ENCODE measurements at regions not wholly inside any gene's neighbourhood (a gene's known extent, or its start where the extent isn't known, plus 50 kb on each side); places are given as distances from the start of the nearest gene placed in this dataset.
"Not testable (repeated sequence)": the region's sequence is repeated elsewhere in the genome, so short reads cannot be mapped to it uniquely, and the experiment has no call there.

- TF ChIP-seq CTCF (conservative IDR thresholded peaks at IDR 0.05 in 1 of 2, IDR thresholded peaks at IDR 0.05 in 1 of 2; ENCODE audit: low read depth in 1 of 2, low read length in 2 of 2); EZH2 (IDR thresholded peaks at IDR 0.05; ENCODE audit: low read length, missing control alignments): not testable (repeated sequence)
These were observed 1000.9 kb upstream of the CDH18 start for GRCh38 chr5:20988933-20989332.

Data from fibroblast of lung (primary cell).